HG02943 (cell line): ENCODE measurements at regions not wholly inside any gene's neighbourhood (a gene's known extent, or its start where the extent isn't known, plus 50 kb on each side); places are given as distances from the start of the nearest gene placed in this dataset.
"Not testable (repeated sequence)": the region's sequence is repeated elsewhere in the genome, so short reads cannot be mapped to it uniquely, and the experiment has no call there.

ENCODE experiments used
- ATAC-seq: cut with Tn5 transposase; IDR thresholded peaks from one replicate; pipeline ENCODE4 v1.9.1; 2021; ENCODE audit warnings: mild to moderate bottlenecking, low read depth, moderate library complexity; ENCODE audit not compliant: unreplicated experiment

- ATAC-seq, result not testable (repeated sequence)
These were observed 182.8 kb upstream of the NECTIN3 start for GRCh38 chr3:110888625-110889375.

DNA sequence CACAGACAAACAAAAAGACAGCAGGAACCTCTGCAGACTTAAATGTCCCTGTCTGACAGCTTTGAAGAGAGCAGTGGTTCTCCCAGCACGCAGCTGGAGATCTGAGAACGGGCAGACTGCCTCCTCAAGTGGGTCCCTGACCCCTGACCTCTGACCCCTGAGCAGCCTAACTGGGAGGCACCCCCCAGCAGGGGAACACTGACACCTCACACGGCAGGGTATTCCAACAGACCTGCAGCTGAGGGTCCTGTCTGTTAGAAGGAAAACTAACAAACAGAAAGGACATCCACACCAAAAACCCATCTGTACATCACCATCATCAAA, 182.3 kb upstream of the NECTIN3 start:
- not testable (repeated sequence) for ATAC-seq

GRCh38 chr3:110894574-110894973, 177.0 kb upstream of the NECTIN3 start:
- no peak for ATAC-seq

DNA sequence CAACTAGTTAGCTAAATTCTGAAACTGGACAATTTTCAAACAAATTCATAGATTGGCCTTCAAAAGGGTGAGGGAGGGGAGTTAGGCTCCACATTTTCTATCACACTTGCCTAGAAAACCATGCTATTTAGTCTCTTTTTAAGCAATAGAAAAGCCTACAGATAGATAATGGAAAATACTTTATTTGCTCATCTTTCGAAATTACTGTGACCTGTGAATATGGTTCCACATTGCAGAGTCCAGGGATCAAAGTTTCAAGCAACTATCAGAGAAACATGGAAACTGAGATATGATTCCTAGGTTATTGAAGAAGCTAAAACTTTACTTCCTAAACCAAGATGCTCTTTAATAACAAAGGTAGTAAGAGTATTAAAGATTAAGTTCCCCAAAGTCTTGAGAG, 176.6 kb upstream of the NECTIN3 start:
- ATAC-seq, result no peak

DNA sequence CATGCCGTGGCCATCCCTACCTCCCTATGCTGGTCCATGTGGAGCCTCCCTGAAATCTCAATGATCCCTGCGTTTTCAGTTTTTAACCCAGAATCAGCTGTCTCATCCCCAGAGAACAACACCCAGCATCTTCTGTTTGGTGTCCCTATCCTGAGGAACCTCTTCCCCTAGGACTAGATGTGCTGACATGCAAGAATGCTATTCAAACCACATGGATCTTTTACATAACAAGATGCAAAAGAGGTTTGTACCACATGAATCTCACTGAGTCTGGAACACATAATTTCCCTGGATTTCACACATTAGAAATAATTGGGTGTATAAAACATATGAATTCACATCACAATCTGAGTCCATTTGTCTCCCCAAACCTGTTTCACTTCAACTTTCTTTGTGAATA, 174.6 kb upstream of the NECTIN3 start:
- no peak for ATAC-seq

DNA sequence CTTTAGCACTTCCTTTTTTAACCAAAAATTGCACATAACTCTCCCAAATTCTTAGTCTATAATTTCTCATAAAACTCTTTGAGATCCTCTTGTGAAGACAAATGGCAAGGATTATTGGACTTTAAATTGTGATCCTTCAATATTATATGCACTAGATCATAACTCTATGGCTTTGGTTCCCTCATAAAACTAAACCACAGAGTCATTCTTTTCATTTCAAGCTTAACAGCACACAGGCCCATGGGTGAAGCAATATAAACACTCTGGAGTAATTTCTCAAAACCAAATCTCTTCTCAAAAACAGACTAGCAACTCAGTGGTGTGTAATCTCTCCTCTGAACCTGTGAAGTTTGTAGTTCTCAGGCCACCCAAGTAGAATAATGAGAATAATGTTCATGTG, 171.0 kb upstream of the NECTIN3 start:
- no peak for ATAC-seq

DNA sequence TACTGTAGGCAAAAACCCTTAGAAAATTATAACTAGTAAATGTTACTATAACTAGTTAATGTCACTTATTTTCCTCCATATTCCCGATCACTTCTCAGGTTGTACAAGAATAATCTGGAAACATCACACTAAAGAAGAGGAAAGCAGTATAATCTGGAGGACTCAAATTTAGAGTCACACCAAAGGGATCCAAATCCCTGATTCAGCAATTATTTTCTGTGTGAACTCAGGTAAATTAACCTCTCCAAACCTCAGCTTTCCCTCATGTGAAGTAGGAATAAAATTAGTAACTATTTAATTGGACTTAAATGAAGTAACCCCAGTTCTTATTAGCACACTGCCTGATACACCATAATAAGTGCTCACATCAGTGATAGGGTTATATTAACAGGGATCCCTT, 170.1 kb upstream of the NECTIN3 start:
- no peak for ATAC-seq

DNA sequence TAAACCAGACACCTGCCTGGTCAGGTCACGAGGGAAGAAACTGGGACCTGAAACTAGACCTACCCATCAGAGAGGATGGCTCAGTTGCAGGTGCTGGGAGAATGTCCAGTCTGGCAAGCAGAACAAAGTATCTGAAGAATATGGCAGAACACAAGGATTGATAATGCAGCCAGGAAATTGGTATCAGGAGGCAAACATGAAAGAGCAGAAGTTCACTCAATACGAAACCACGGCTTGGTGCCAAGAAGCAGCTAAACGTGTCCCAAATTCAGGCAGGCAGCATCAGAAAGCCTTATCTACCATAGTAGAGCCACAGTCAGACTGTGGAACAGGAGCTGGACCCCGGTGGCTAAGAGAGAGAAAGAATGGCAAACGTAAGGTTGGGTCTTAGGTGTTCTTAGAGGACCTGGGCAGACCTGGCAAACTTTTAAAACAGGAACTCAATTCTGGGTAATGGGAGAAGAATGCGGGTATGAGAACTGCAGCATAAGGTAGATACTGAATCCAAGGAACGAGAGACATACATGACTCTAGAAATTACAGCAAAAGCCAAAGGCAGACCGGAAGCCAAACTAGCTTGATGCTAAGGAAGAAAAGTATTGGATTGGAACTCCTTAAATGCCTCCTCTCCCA, 169.0 kb upstream of the NECTIN3 start:
- ATAC-seq, result no peak

- ATAC-seq, result no peak
These were observed 167.7 kb upstream of the NECTIN3 start for GRCh38 chr3:110903771-110904519.

GRCh38 chr3:110904520-110904890, 167.1 kb upstream of the NECTIN3 start:
- no peak for ATAC-seq

DNA sequence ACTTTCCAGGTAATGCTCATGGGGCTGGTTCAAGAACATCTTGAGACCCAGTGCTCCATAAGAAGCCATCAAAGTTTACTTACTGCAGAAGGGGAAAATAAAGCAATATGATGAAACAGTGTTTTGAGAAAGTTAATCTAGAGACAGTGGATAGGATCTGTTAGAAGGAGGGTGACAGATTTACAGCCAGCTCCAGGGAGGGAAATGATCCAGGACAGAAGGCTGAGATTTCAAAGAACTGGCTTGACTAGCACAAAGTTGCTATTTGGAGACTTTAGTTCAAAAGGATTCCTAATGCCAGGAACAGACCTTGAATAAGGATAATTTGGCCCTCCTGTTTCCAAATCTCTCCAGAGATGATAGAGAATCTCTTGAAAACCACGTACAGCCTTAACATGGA, 166.5 kb upstream of the NECTIN3 start:
- no peak for ATAC-seq

DNA sequence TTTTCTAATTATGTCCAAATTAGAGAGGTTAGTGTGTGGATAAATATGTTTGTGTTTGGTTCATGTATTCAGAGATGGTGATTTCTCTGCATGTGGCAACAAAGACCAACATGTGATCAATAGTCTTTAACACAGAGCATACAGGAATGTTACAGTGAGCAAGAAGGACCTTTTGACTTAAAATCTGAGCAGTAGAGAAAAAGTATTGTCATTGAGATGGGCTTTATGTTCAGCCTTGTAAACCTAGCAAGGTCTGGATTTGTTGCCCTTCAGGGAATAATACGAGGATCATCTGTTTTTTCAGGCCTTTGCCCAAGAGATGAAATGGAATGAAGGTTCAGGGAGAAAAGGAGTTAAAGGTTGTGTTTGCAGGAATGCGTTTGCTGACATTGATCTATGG, 161.8 kb upstream of the NECTIN3 start:
- ATAC-seq, result no peak

DNA sequence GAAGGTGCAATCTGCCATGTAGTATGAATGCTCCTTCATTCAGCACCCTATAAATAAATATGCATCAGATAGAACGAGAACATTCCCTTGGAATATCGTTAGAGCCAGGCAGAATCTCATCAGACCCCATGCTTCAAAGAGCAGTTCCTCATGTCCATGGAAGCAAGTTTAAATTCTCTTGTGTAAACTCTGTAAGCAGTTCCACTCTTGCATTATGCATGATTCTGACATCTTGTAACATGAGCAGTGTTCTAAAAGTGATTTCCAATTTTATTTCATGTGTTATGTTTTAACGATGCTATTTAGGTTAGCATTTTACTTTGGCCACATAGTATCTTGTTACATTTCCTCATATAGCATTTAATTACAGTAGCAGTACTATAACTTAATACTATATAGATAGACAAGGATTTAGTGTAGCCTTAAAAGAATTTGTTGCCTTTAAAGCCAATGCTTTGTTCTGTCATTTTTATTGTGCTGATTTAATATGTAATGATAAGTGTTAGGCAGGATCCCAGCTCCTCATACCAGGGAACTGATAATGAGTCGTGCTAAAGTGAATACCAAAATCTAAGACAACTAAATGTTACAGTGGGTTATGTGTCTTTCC, 161.2 kb upstream of the NECTIN3 start:
- ATAC-seq, result no peak

- no peak for ATAC-seq
These were observed 152.7 kb upstream of the NECTIN3 start for GRCh38 chr3:110918963-110919362.

GRCh38 chr3:110925798-110926197, 145.8 kb upstream of the NECTIN3 start:
- no peak for ATAC-seq

DNA sequence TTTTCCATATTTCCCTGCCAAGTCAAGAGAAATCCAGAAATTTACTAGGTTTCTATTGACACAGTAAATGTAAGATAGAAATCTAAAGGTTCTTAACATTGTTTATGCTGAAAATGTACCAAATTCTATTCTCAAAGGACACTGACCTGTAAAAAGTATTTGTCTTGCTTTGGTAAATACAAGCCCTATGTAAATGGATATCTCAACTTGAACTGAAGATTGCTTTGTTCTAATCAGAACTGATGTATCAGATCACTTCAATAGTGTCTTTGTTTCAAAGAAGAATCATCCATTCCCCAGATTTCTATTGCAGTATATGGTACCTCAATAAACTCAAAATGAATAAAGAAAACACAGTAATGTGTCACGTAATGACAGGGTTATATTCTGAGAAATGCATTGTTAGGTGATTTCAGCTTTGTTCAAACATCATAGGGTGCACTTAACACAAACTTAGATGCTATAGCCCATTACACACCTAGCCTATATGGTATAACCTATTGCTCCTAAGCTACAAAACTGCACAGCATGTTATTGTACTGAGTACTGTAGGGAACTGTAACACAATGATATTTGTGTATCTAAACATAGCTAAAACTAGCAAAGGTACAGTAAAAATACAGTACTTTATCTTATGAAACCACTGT, 143.5 kb upstream of the NECTIN3 start:
- ATAC-seq, result no peak

DNA sequence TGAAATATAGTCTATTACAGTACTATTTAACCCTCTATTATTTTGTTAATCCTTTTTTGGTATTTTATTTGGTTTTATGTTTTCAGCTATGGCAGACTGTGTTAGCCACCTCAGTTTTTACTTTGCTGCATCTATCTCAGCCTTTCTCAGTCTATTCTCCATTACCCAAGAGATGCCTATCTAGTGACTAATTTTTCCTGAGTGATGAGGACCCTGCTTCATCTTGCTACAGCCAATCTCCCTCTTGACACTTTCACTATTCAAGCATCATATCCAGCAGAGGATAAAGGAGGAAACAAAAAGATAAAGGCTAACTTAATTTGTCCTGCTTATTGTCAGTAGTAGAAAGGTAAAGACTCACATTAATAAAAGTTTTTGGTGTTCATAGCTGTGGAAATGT, 141.8 kb upstream of the NECTIN3 start:
- no peak for ATAC-seq

- no peak for ATAC-seq
These were observed 139.0 kb upstream of the NECTIN3 start for GRCh38 chr3:110932567-110932966.

DNA sequence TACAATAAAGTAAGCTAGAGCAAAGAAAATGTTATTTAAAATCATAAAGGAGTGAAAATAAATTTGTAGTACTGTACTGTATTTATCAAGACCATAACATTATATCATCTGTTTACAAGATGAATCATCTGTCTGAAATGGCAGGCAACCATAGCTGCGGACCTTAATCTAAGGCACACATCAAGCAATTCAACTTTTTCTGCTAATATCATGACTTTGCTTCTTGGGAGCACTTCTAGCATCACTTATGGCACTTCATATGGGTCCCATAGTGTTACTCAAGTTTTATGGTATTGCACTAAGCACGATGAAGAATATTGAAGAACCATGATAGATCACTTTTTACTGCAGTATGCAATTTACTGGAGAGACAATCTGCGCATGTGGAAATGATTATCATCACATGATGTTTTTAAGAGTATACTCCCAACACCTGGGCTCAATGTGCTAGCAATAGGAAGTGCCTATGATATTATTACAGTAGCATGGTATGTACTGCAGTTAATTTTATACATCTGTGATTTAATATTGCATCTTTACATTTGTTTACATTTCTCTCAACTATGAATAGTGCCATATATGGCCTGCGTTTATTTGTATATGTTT, 137.7 kb upstream of the NECTIN3 start:
- ATAC-seq, result no peak

DNA sequence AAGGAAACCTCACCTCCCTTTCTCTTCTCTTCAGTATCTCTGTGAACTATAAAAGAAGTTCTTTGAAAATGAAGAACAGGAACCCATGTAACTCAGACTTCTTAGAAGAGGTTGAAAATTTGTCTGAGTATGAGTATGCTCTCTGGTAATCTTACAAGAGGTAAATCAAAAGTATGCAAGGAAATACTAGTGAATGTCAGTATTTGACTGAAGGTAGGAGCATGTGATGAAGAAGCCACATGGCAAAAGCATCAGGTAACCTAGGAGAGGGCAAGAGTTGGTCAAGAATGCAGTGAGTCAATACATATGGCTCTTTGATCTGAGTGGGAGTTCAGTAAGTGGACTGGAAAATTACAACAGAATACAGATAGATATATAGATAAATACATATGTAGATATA, 133.0 kb upstream of the NECTIN3 start:
- no peak for ATAC-seq

DNA sequence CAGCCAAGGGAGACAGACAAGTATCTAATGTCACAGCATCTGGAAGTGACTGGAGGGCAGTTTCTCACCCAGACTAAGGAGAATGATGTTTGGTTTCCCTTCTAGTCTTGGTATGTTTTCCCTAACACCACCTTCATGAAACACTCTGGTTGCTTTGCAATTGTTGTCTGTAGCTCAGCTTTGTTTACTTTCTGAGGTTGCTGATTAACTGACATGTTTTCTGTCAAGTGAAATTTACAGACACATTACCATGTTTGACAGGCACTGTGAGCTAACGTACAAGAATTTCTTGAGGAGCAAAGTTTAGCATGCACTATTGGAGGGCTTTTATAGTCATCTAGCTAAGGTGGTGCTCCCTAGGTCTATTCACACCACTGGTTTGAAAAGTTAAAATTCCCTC, 131.6 kb upstream of the NECTIN3 start:
- ATAC-seq, result no peak
